KMS-11 (cell line): ENCODE measurements at regions not wholly inside any gene's neighbourhood (a gene's known extent, or its start where the extent isn't known, plus 50 kb on each side); places are given as distances from the start of the nearest gene placed in this dataset.

Experiments
- H2AFZ ChIP-seq: fragments of 200-600 bp; sonication (generic); 2 replicates; pipeline ENCODE4 v1.6.1; 2016; ENCODE audit warnings: antibody characterized with exemption, mixed run types, low read depth
- H3K27ac ChIP-seq: fragments of 200-600 bp; sonication (generic); 2 replicates; pipeline ENCODE4 v1.6.1; 2016; ENCODE audit warnings: mild to moderate bottlenecking, mixed run types
- H3K27me3 ChIP-seq: fragments of 200-600 bp; sonication (generic); 2 replicates; pipeline ENCODE4 v1.6.1; 2017; ENCODE audit warnings: mild to moderate bottlenecking, low read depth, mixed run types, moderate library complexity; ENCODE audit not compliant: insufficient read depth
- H3K36me3 ChIP-seq: fragments of 200-600 bp; sonication (generic); 2 replicates; pipeline ENCODE4 v1.6.1; 2017; ENCODE audit warnings: mild to moderate bottlenecking, mixed run types; ENCODE audit not compliant: insufficient read depth
- H3K4me1 ChIP-seq: fragments of 200-600 bp; sonication (generic); 2 replicates; pipeline ENCODE4 v1.6.1; 2016; ENCODE audit warnings: mild to moderate bottlenecking, low read depth, mixed run types; ENCODE audit not compliant: poor library complexity, severe bottlenecking
- H3K4me2 ChIP-seq: fragments of 200-600 bp; sonication (generic); 2 replicates; pipeline ENCODE4 v1.7.0; 2016; ENCODE audit warnings: mild to moderate bottlenecking, mixed run types
- H3K4me3 ChIP-seq: fragments of 200-600 bp; sonication (generic); IDR thresholded peaks from 2 replicates; pipeline ENCODE4 v1.6.1; 2017; ENCODE audit warnings: low read depth, low read length, mixed read lengths; ENCODE audit not compliant: insufficient read depth
- H3K79me2 ChIP-seq: fragments of 200-600 bp; sonication (generic); 2 replicates; pipeline ENCODE4 v1.6.1; 2016; ENCODE audit warnings: low read depth, mixed run types; ENCODE audit not compliant: insufficient read depth
- H3K9ac ChIP-seq: fragments of 200-600 bp; sonication (generic); 2 replicates; pipeline ENCODE4 v1.6.1; 2016; ENCODE audit warnings: mild to moderate bottlenecking, mixed run types
- H4K20me1 ChIP-seq: fragments of 200-600 bp; sonication (generic); 2 replicates; pipeline ENCODE4 v1.6.1; 2016; ENCODE audit warnings: mild to moderate bottlenecking, mixed run types; ENCODE audit not compliant: insufficient read depth
- TF ChIP-seq, protein P1 (sequence below): fragments of 200-600 bp; sonication (generic); conservative IDR thresholded peaks from 2 replicates; pipeline ENCODE4 v1.6.1; 2017; ENCODE audit warnings: low read depth, mild to moderate bottlenecking, antibody characterized with exemption, low read length, moderate library complexity, mixed read lengths

DNA sequence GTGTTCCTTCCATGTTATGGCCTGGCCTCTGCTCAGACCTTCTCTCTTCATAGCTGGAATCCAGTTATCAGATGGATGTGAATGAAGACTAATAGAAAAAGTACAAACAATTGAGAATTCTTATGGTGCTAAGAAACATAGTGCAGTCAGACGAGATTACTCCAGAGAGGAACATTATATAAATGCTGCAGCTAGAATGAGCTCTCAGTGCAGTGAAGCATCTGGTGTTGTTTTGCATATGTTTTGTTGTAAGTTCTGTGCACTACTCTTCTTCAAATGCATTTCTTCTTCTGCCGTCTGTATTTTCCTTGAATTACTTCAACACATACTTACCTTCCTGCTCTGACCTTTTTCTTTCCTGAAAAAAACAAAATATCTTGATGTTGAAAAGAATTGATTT lies 602.4 kb upstream of the CDH18 start:
- no peaks in the 10 kb centered on the region for H3K4me1 ChIP-seq
- H3K27ac ChIP-seq, result no peak overlapping the region
- no peaks in the 10 kb centered on the region for H3K27me3 ChIP-seq
- no peak overlapping the region for H3K4me2 ChIP-seq
- no peaks in the 10 kb centered on the region for H4K20me1 ChIP-seq
- TF ChIP-seq, protein P1, sequence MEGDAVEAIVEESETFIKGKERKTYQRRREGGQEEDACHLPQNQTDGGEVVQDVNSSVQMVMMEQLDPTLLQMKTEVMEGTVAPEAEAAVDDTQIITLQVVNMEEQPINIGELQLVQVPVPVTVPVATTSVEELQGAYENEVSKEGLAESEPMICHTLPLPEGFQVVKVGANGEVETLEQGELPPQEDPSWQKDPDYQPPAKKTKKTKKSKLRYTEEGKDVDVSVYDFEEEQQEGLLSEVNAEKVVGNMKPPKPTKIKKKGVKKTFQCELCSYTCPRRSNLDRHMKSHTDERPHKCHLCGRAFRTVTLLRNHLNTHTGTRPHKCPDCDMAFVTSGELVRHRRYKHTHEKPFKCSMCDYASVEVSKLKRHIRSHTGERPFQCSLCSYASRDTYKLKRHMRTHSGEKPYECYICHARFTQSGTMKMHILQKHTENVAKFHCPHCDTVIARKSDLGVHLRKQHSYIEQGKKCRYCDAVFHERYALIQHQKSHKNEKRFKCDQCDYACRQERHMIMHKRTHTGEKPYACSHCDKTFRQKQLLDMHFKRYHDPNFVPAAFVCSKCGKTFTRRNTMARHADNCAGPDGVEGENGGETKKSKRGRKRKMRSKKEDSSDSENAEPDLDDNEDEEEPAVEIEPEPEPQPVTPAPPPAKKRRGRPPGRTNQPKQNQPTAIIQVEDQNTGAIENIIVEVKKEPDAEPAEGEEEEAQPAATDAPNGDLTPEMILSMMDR, result no peak
- no peak overlapping the region for H3K4me3 ChIP-seq
- H2AFZ ChIP-seq, result no peak overlapping the region
- H3K36me3 ChIP-seq, result no peaks in the 10 kb centered on the region
- no peak overlapping the region for H3K9ac ChIP-seq
- H3K79me2 ChIP-seq, result no peaks in the 10 kb centered on the region

DNA sequence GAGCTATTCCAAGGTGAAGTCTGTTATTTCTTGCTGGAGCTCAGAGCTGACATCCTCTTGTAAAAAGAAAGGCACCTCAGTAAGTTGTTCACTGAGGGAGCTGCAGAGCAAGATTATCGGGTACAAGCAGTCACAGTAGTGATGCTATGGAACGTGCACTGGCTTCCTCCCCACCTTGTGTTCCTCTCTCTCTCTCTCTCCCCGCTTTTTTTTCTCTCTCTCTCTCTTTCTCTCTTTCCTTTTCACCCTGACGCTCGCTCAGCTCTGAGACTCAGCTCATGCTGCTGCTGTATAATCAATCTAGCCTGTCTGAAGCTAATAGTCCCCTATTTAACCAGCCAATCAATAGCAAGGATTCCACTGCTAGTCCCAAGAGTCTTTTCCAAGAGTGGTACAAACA lies 587.6 kb upstream of the CDH18 start:
- Histone ChIP-seq H3K27me3 (no peaks in the 10 kb centered on the region), H3K4me2 (no peak overlapping the region), H4K20me1 (no peaks in the 10 kb centered on the region), H3K27ac (no peak overlapping the region), H3K79me2 (no peaks in the 10 kb centered on the region), H3K4me3 (no peak overlapping the region), H3K4me1 (no peaks in the 10 kb centered on the region), H3K9ac (no peak overlapping the region), H3K36me3 (no peaks in the 10 kb centered on the region), H2AFZ (no peak overlapping the region)
- TF ChIP-seq, protein P1, result no peak

DNA sequence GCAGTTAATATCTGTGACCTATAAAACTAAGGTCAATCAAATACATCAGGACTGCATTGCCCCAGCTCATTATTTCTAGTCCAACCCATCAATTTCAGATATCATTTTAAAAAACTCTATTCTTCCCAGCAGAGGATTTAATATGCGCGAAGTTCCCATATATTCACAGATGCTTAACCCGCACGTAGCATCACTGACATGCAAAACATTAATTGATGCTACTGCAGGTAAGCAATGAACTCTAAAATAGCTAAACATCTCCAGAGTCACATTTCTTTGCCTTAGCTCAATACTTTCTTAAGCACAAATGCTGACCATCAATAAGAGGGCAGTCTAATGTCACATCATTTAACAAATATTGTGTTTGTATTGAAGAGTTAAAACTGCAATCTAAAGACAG lies 586.6 kb upstream of the CDH18 start:
- TF ChIP-seq, protein P1, result no peak
- Histone ChIP-seq H3K79me2 (no peaks in the 10 kb centered on the region), H3K4me1 (no peaks in the 10 kb centered on the region), H3K27ac (no peak overlapping the region), H3K27me3 (no peaks in the 10 kb centered on the region), H3K4me2 (no peak overlapping the region), H3K36me3 (no peaks in the 10 kb centered on the region), H2AFZ (no peak overlapping the region), H4K20me1 (no peaks in the 10 kb centered on the region), H3K9ac (no peak overlapping the region), H3K4me3 (no peak overlapping the region)

DNA sequence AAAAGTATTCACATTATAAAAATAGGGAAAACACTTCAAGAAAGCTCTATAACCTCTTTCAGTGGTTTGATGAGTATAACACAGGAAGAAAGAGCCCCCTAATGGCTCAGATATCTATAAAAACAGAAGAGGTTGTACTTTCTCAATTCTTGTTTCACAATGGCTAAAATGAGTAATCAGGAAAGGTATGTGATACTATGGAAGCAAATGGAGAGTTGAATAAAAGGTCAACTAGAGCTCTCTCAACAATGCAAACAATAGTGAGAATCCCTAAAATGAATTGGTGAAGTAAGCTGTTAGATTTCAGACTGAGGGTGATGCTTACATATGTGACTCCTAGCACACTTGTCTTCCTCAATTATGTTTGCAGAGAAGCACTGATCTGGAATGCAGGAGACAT lies 584.6 kb upstream of the CDH18 start:
- Histone ChIP-seq H3K27ac (no peak overlapping the region), H3K79me2 (no peaks in the 10 kb centered on the region), H3K36me3 (no peaks in the 10 kb centered on the region), H2AFZ (no peak overlapping the region), H3K27me3 (no peaks in the 10 kb centered on the region), H3K4me2 (no peak overlapping the region), H4K20me1 (no peaks in the 10 kb centered on the region), H3K4me1 (no peaks in the 10 kb centered on the region), H3K9ac (no peak overlapping the region), H3K4me3 (no peak overlapping the region)
- TF ChIP-seq, protein P1, result no peak

DNA sequence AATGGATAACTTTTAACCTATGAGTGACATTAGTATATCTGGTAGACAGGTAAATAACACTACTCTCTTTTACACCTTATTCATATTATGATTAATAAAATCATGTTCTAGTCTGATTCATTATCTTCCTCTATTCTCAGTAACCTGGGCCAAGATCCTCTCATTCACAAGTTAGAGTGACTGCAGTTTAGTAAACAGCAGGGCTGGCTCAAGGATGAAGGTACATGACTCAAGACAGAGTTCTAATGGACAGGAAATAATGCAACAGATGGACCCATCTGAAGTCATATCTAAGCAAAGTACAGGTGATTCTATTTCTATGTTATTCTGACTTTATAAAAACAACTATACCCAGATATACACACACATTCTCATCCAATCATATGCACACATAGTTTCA lies 582.5 kb upstream of the CDH18 start:
- Histone ChIP-seq H3K9ac (no peak overlapping the region), H3K36me3 (no peaks in the 10 kb centered on the region), H3K4me2 (no peak overlapping the region), H3K27ac (no peak overlapping the region), H4K20me1 (no peaks in the 10 kb centered on the region), H3K4me3 (no peak overlapping the region), H2AFZ (no peak overlapping the region), H3K79me2 (no peaks in the 10 kb centered on the region), H3K4me1 (no peaks in the 10 kb centered on the region), H3K27me3 (no peaks in the 10 kb centered on the region)
- TF ChIP-seq, protein P1, result no peak
